Large intestine (tissue), 3 donors: ENCODE measurements at regions not wholly inside any gene's neighbourhood (a gene's known extent, or its start where the extent isn't known, plus 50 kb on each side); places are given as distances from the start of the nearest gene placed in this dataset.

Experiments
- DNase-seq, 2 donors: peaks; one replicate each; pipeline versions ENCODE4 v3.0.0 to v3.0.0-alpha.2; 2013
- H3K27ac ChIP-seq: one replicate; pipeline ENCODE4 v1.5.1; 2013; ENCODE audit warnings: low read length
- H3K27me3 ChIP-seq: 2 replicates; pipeline ENCODE4 v1.6.1; 2013; ENCODE audit warnings: low read length; ENCODE audit not compliant: control insufficient read depth, insufficient read depth
- H3K36me3 ChIP-seq: 2 replicates; pipeline ENCODE4 v1.6.1; 2013; ENCODE audit warnings: low read length; ENCODE audit not compliant: control insufficient read depth, insufficient read depth
- H3K4me1 ChIP-seq: one replicate; pipeline ENCODE4 v1.6.1; 2013; ENCODE audit warnings: low read length; ENCODE audit not compliant: control insufficient read depth, insufficient read depth
- H3K4me3 ChIP-seq: one replicate; pipeline ENCODE4 v1.5.1; 2013; ENCODE audit warnings: low read length
- H3K9me3 ChIP-seq: one replicate; pipeline ENCODE4 v1.6.1; 2013; ENCODE audit warnings: mild to moderate bottlenecking, low read depth, low read length, moderate library complexity; ENCODE audit not compliant: control insufficient read depth
- WGBS: methylation state at CpG from one replicate; pipeline ENCODE4 v1.1.5; 2013; ENCODE audit warnings: low lambda C conversion rate; ENCODE audit not compliant: insufficient coverage; 5-methylcytosine and 5-hydroxymethylcytosine counted together

GRCh38 chr1:112260699-112261098 is 135.3 kb upstream of the CTTNBP2NL start:
- Histone ChIP-seq H3K36me3 (no peaks in the 10 kb centered on the region), H3K27ac (no peak overlapping the region), H3K4me3 (no peak overlapping the region), H3K27me3 (peaks cover 2% of the 10 kb centered on the region), H3K4me1 (no peaks in the 10 kb centered on the region), H3K9me3 (no peaks in the 10 kb centered on the region)
- WGBS = no CpG with 5 or more reads among the region's 1 CpG
- DNase-seq = no peak

- Histone ChIP-seq H3K9me3 (no peaks in the 10 kb centered on the region), H3K4me3 (no peak overlapping the region), H3K27ac (no peak overlapping the region), H3K27me3 (peaks cover 2% of the 10 kb centered on the region), H3K4me1 (no peaks in the 10 kb centered on the region), H3K36me3 (no peaks in the 10 kb centered on the region)
- no CpG with 5 or more reads among the region's 2 CpGs for WGBS
- DNase-seq = no peak
Measured at GRCh38 chr1:112262316-112262715, 133.7 kb upstream of the CTTNBP2NL start.

- H3K36me3 ChIP-seq = no peaks in the 10 kb centered on the region
- H3K27me3 ChIP-seq = peaks cover 2% of the 10 kb centered on the region
- no peak overlapping the region for H3K27ac ChIP-seq
- H3K9me3 ChIP-seq = no peaks in the 10 kb centered on the region
- 93% methylated on average over 3 of the region's 6 CpGs for WGBS
- no peak for DNase-seq
- no peak overlapping the region for H3K4me3 ChIP-seq
- H3K4me1 ChIP-seq = no peaks in the 10 kb centered on the region
Measured at GRCh38 chr1:112263042-112263441, 133.0 kb upstream of the CTTNBP2NL start.

GRCh38 chr1:112263453-112263852 is 132.6 kb upstream of the CTTNBP2NL start:
- Histone ChIP-seq H3K27ac (no peak overlapping the region), H3K9me3 (no peaks in the 10 kb centered on the region), H3K4me3 (no peak overlapping the region), H3K36me3 (no peaks in the 10 kb centered on the region), H3K27me3 (peaks cover 2% of the 10 kb centered on the region), H3K4me1 (no peaks in the 10 kb centered on the region)
- DNase-seq = no peak
- no CpG with 5 or more reads among the region's 1 CpG for WGBS

GRCh38 chr1:112264010-112264409 is 132.0 kb upstream of the CTTNBP2NL start:
- H3K27ac ChIP-seq = no peak overlapping the region
- H3K4me3 ChIP-seq = no peak overlapping the region
- H3K9me3 ChIP-seq = no peaks in the 10 kb centered on the region
- WGBS = no CpG with 5 or more reads among the region's 7 CpGs
- DNase-seq = no peak
- H3K4me1 ChIP-seq = no peaks in the 10 kb centered on the region
- H3K27me3 ChIP-seq = peaks cover 2% of the 10 kb centered on the region
- H3K36me3 ChIP-seq = no peaks in the 10 kb centered on the region

- Histone ChIP-seq H3K9me3 (no peaks in the 10 kb centered on the region), H3K36me3 (no peaks in the 10 kb centered on the region), H3K4me3 (no peak overlapping the region), H3K4me1 (no peaks in the 10 kb centered on the region), H3K27ac (no peak overlapping the region), H3K27me3 (peaks cover 2% of the 10 kb centered on the region)
- DNase-seq = peak; percentile 16 to 22
- WGBS = 67% methylated on average over 1 of the region's 2 CpGs
Measured at GRCh38 chr1:112264553-112264952, 131.5 kb upstream of the CTTNBP2NL start.

- Histone ChIP-seq H3K4me3 (no peak overlapping the region), H3K27ac (no peak overlapping the region), H3K4me1 (no peaks in the 10 kb centered on the region), H3K27me3 (peaks cover 2% of the 10 kb centered on the region), H3K9me3 (no peaks in the 10 kb centered on the region), H3K36me3 (no peaks in the 10 kb centered on the region)
- no peak for DNase-seq
- no CpG with 5 or more reads among the region's 1 CpG for WGBS
Measured at GRCh38 chr1:112265931-112266330, 130.1 kb upstream of the CTTNBP2NL start.

GRCh38 chr1:112267206-112267605 is 128.8 kb upstream of the CTTNBP2NL start:
- no peak for DNase-seq
- peaks cover 2% of the 10 kb centered on the region for H3K27me3 ChIP-seq
- no peaks in the 10 kb centered on the region for H3K4me1 ChIP-seq
- no peak overlapping the region for H3K27ac ChIP-seq
- no peaks in the 10 kb centered on the region for H3K9me3 ChIP-seq
- no peaks in the 10 kb centered on the region for H3K36me3 ChIP-seq
- WGBS = no CpG with 5 or more reads among the region's 1 CpG
- no peak overlapping the region for H3K4me3 ChIP-seq

- H3K36me3 ChIP-seq = no peaks in the 10 kb centered on the region
- DNase-seq = no peak
- no peaks in the 10 kb centered on the region for H3K9me3 ChIP-seq
- H3K27me3 ChIP-seq = peaks cover 2% of the 10 kb centered on the region
- H3K27ac ChIP-seq = no peak overlapping the region
- H3K4me1 ChIP-seq = no peaks in the 10 kb centered on the region
- no peak overlapping the region for H3K4me3 ChIP-seq
Measured at GRCh38 chr1:112267929-112268328, 128.1 kb upstream of the CTTNBP2NL start.

- Histone ChIP-seq H3K36me3 (no peaks in the 10 kb centered on the region), H3K4me1 (no peaks in the 10 kb centered on the region), H3K4me3 (no peak overlapping the region), H3K9me3 (no peaks in the 10 kb centered on the region), H3K27ac (no peak overlapping the region), H3K27me3 (peaks cover 2% of the 10 kb centered on the region)
- no peak for DNase-seq
- no CpG with 5 or more reads among the region's 3 CpGs for WGBS
Measured at GRCh38 chr1:112268408-112268807, 127.6 kb upstream of the CTTNBP2NL start.

GRCh38 chr1:112271270-112271669 is 124.7 kb upstream of the CTTNBP2NL start:
- Histone ChIP-seq H3K4me1 (no peaks in the 10 kb centered on the region), H3K36me3 (no peaks in the 10 kb centered on the region), H3K27me3 (no peaks in the 10 kb centered on the region), H3K4me3 (no peak overlapping the region), H3K9me3 (no peaks in the 10 kb centered on the region), H3K27ac (no peak overlapping the region)
- 80% methylated on average over 1 of the region's 3 CpGs for WGBS
- no peak for DNase-seq
